Cardiac fibroblast (primary cell): ENCODE measurements at regions not wholly inside any gene's neighbourhood (a gene's known extent, or its start where the extent isn't known, plus 50 kb on each side); places are given as distances from the start of the nearest gene placed in this dataset.

ENCODE experiments used
- DNase-seq, 2 donors: peaks; one replicate each; pipeline versions ENCODE4 v3.0.0 to v3.0.0-alpha.2; 2010; ENCODE audit warnings: low read depth in 2 of 2
- H3K4me3 ChIP-seq, 2 donors: replicated peaks in 1 of 2; 1 replicate in 1 of 2; 2 replicates in 1 of 2; pipeline ENCODE4 v1.5.1; 2011; ENCODE audit warnings: low read depth in 2 of 2, low read length in 2 of 2, mild to moderate bottlenecking in 2 of 2, moderate library complexity in 1 of 2
- CTCF ChIP-seq: IDR thresholded peaks from one replicate; pipeline ENCODE4 v1.5.1; 2011; ENCODE audit warnings: low read depth, mild to moderate bottlenecking, low read length, inconsistent platforms

GRCh38 chr2:134191835-134192234 is 62.0 kb upstream of the MGAT5 start:
- no peak for DNase-seq
- TF ChIP-seq CTCF: no peak
- no peak overlapping the region for H3K4me3 ChIP-seq

DNA sequence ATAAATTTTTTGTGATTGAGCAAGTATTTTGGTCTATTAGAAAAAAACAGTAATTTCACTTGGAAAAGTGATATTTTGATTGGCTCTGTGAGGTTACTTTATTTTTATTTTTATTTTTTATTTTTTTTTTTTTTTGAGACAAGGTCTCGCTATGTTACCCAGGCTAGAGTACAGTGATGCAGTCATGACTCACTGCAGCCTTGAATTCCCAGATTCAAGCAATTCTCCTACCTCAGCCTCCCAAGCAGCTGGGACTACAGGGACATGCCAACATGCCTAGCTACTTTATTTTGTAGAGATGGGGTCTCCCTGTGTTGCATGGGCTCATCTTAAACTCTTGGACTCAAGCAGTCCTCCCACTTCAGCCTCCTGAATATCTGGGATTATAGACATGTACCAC is 60.9 kb upstream of the MGAT5 start:
- H3K4me3 ChIP-seq: no peak overlapping the region
- no peak for TF ChIP-seq CTCF
- peak; percentile 35 to 91 for DNase-seq

GRCh38 chr2:134194519-134194918 is 59.4 kb upstream of the MGAT5 start:
- no peak for TF ChIP-seq CTCF
- no peak for DNase-seq
- H3K4me3 ChIP-seq: no peak overlapping the region

- no peak for TF ChIP-seq CTCF
- DNase-seq: no peak
- H3K4me3 ChIP-seq: no peak overlapping the region
These were observed 58.5 kb upstream of the MGAT5 start for GRCh38 chr2:134195341-134195740.

- TF ChIP-seq CTCF: no peak
- no peak for DNase-seq
- H3K4me3 ChIP-seq: no peak overlapping the region
These were observed 56.4 kb upstream of the MGAT5 start for GRCh38 chr2:134197445-134197844.

GRCh38 chr2:134198006-134198634 is 55.8 kb upstream of the MGAT5 start:
- no peak for DNase-seq
- TF ChIP-seq CTCF: no peak
- H3K4me3 ChIP-seq: no peak overlapping the region

- no peak overlapping the region for H3K4me3 ChIP-seq
- TF ChIP-seq CTCF: no peak
- peak in 1 of 2 donors; percentile 33 for DNase-seq
These were observed 54.7 kb upstream of the MGAT5 start for GRCh38 chr2:134199123-134199522.
